ENCODE measurements at regions not wholly inside any gene's neighbourhood (a gene's known extent, or its start where the extent isn't known, plus 50 kb on each side); places are given as distances from the start of the nearest gene placed in this dataset.
"Not testable (repeated sequence)": the region's sequence is repeated elsewhere in the genome, so short reads cannot be mapped to it uniquely, and the experiment has no call there.

DNA sequence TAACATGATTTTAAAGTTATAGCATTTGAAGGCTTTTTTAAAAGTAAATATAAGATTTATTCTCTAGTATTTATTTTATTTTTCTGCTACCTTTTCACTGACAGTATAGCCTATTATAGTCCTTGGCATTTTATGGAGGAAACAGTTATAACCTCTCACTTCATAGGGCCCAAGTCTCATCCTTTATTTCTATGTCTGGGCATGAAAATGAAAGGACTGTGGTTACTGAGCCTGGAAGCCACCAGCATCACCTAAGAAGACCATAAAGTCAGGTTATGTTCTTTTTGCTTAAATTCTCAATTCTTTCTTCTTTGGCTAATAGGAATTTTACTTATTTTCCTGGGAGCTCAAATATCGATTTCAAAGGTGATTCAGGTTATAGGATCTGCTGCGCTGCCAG is 494.7 kb upstream of the TECRL start:
- ChIA-PET POLR2A (no interaction called here), CTCF (no interaction called here)
- Histone ChIP-seq H3K4me3 (ENCODE audit: low read depth in 2 of 2, low read length in 2 of 2) (no peak overlapping the region), H3K27ac (ENCODE audit: low read length) (no peak overlapping the region), H3K9me3 (ENCODE audit: control insufficient read depth, insufficient read depth, low read depth, low read length) (no peaks in the 10 kb centered on the region), H3K36me3 (ENCODE audit: control insufficient read depth, insufficient read depth, low read length) (no peaks in the 10 kb centered on the region), H3K4me1 (ENCODE audit: control insufficient read depth, insufficient read depth, low read length) (no peaks in the 10 kb centered on the region), H3K27me3 (ENCODE audit: control insufficient read depth, insufficient read depth, low read length) (no peaks in the 10 kb centered on the region)
- TF ChIP-seq, protein P1, sequence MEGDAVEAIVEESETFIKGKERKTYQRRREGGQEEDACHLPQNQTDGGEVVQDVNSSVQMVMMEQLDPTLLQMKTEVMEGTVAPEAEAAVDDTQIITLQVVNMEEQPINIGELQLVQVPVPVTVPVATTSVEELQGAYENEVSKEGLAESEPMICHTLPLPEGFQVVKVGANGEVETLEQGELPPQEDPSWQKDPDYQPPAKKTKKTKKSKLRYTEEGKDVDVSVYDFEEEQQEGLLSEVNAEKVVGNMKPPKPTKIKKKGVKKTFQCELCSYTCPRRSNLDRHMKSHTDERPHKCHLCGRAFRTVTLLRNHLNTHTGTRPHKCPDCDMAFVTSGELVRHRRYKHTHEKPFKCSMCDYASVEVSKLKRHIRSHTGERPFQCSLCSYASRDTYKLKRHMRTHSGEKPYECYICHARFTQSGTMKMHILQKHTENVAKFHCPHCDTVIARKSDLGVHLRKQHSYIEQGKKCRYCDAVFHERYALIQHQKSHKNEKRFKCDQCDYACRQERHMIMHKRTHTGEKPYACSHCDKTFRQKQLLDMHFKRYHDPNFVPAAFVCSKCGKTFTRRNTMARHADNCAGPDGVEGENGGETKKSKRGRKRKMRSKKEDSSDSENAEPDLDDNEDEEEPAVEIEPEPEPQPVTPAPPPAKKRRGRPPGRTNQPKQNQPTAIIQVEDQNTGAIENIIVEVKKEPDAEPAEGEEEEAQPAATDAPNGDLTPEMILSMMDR (IDR thresholded peaks at IDR 0.05), result no peak
- TF ChIP-seq POLR2AphosphoS5 (IDR thresholded peaks at IDR 0.05; ENCODE audit: low read depth, low read length) (no peak), TCF7L2 (IDR thresholded peaks at IDR 0.05; ENCODE audit: low read depth, low read length) (no peak), SIN3A (IDR thresholded peaks at IDR 0.05; ENCODE audit: borderline replicate concordance, insufficient read depth, low read depth, low read length) (no peak)
- TF ChIP-seq, protein P2, sequence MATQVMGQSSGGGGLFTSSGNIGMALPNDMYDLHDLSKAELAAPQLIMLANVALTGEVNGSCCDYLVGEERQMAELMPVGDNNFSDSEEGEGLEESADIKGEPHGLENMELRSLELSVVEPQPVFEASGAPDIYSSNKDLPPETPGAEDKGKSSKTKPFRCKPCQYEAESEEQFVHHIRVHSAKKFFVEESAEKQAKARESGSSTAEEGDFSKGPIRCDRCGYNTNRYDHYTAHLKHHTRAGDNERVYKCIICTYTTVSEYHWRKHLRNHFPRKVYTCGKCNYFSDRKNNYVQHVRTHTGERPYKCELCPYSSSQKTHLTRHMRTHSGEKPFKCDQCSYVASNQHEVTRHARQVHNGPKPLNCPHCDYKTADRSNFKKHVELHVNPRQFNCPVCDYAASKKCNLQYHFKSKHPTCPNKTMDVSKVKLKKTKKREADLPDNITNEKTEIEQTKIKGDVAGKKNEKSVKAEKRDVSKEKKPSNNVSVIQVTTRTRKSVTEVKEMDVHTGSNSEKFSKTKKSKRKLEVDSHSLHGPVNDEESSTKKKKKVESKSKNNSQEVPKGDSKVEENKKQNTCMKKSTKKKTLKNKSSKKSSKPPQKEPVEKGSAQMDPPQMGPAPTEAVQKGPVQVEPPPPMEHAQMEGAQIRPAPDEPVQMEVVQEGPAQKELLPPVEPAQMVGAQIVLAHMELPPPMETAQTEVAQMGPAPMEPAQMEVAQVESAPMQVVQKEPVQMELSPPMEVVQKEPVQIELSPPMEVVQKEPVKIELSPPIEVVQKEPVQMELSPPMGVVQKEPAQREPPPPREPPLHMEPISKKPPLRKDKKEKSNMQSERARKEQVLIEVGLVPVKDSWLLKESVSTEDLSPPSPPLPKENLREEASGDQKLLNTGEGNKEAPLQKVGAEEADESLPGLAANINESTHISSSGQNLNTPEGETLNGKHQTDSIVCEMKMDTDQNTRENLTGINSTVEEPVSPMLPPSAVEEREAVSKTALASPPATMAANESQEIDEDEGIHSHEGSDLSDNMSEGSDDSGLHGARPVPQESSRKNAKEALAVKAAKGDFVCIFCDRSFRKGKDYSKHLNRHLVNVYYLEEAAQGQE (IDR thresholded peaks at IDR 0.05; ENCODE audit: insufficient read depth in 1 of 2, low read depth in 2 of 2, low read length in 1 of 2), result no peak
- intact Hi-C loops (cut with micrococcal nuclease; ENCODE audit: unreplicated experiment) (no loop called here), in situ Hi-C loops (cut with HindIII; ENCODE audit: low pct_unique_long_range_greater_than_20kb, low sequenced_read_pairs) (no loop called here)
- no peak for DNase-seq (ENCODE audit: low read depth, low spot score)
- BruUV-seq (replicated peaks), result no TSS peak
- ATAC-seq, result no peak

DNA sequence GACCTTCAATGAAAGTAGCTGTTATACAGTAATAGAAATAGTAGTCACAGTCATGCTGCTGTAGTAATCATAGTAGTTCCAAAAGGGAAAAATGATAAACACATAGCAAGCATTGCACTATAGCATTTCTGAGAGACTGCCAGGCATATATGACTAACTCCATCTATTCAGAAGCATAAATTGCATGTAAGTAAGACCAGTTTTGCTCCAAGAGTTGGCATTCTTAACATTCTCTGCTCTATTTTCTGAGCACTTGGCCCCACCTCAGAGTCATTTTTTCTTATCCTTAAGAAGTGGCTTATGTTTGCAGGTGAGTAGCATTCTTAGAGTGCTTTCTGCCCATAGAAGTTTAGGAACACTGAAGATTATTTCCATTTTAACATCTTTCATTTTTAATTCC is 490.3 kb upstream of the TECRL start:
- ChIA-PET POLR2A (no interaction called here), CTCF (no interaction called here)
- H3K27me3 ChIP-seq (ENCODE audit: control insufficient read depth, insufficient read depth, low read length), result no peaks in the 10 kb centered on the region
- BruUV-seq (replicated peaks), result no TSS peak
- no peak overlapping the region for H3K4me3 ChIP-seq (ENCODE audit: low read depth in 2 of 2, low read length in 2 of 2)
- no peak overlapping the region for H3K27ac ChIP-seq (ENCODE audit: low read length)
- no peak for DNase-seq (ENCODE audit: low read depth, low spot score)
- in situ Hi-C loops (cut with HindIII; ENCODE audit: low pct_unique_long_range_greater_than_20kb, low sequenced_read_pairs) (no loop called here), intact Hi-C loops (cut with micrococcal nuclease; ENCODE audit: unreplicated experiment) (no loop called here)
- H3K4me1 ChIP-seq (ENCODE audit: control insufficient read depth, insufficient read depth, low read length), result no peaks in the 10 kb centered on the region
- no peak for ATAC-seq
- no peaks in the 10 kb centered on the region for H3K9me3 ChIP-seq (ENCODE audit: control insufficient read depth, insufficient read depth, low read depth, low read length)
- no peaks in the 10 kb centered on the region for H3K36me3 ChIP-seq (ENCODE audit: control insufficient read depth, insufficient read depth, low read length)
- TF ChIP-seq POLR2AphosphoS5 (IDR thresholded peaks at IDR 0.05; ENCODE audit: low read depth, low read length) (no peak), SIN3A (IDR thresholded peaks at IDR 0.05; ENCODE audit: borderline replicate concordance, insufficient read depth, low read depth, low read length) (no peak), TCF7L2 (IDR thresholded peaks at IDR 0.05; ENCODE audit: low read depth, low read length) (no peak)
- TF ChIP-seq, protein P2 (IDR thresholded peaks at IDR 0.05; ENCODE audit: insufficient read depth in 1 of 2, low read depth in 2 of 2, low read length in 1 of 2), result no peak
- TF ChIP-seq, protein P1 (IDR thresholded peaks at IDR 0.05), result no peak

DNA sequence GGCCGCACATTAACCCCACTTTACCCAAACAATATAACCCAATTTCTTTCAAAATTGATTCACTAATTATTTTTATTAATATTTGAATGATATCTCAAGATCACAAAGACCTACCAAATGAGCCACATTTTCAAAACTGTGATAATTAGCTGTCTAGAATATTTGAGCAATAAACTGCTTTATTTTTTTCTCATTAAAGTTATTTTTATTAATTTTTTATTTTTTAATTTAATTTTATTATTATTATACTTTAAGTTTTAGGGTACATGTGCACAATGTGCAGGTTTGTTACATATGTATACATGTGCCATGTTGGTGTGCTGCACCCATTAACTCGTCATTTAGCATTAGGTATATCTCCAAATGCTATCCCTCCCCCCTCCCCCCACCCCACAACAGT is 489.8 kb upstream of the TECRL start:
- H3K27ac ChIP-seq (ENCODE audit: low read length); H3K4me1 ChIP-seq (ENCODE audit: control insufficient read depth, insufficient read depth, low read length); BruUV-seq (replicated peaks); intact Hi-C loops (cut with micrococcal nuclease; ENCODE audit: unreplicated experiment); H3K4me3 ChIP-seq (ENCODE audit: low read depth in 2 of 2, low read length in 2 of 2); POLR2A ChIA-PET; DNase-seq (ENCODE audit: low read depth, low spot score); in situ Hi-C loops (cut with HindIII; ENCODE audit: low pct_unique_long_range_greater_than_20kb, low sequenced_read_pairs); H3K27me3 ChIP-seq (ENCODE audit: control insufficient read depth, insufficient read depth, low read length); H3K9me3 ChIP-seq (ENCODE audit: control insufficient read depth, insufficient read depth, low read depth, low read length); ATAC-seq; CTCF ChIA-PET; H3K36me3 ChIP-seq (ENCODE audit: control insufficient read depth, insufficient read depth, low read length): not testable (repeated sequence)

All from Panc1 (cell line).